ENCODE measurements at regions not wholly inside any gene's neighbourhood (a gene's known extent, or its start where the extent isn't known, plus 50 kb on each side); places are given as distances from the start of the nearest gene placed in this dataset.

- in situ Hi-C loops (cut with MboI; ENCODE audit: low pct_unique_long_range_greater_than_20kb, low sequenced_read_pairs, unreplicated experiment), result no loop called here
- no peak for TF ChIP-seq CTCF (IDR thresholded peaks at IDR 0.05; ENCODE audit: extremely low read depth, insufficient read depth, missing control alignments)
- DNase-seq (ENCODE audit: low spot score), result no peak
Observed at GRCh38 chr4:85298037-85298436, 176.9 kb upstream of the ARHGAP24 start.

DNA sequence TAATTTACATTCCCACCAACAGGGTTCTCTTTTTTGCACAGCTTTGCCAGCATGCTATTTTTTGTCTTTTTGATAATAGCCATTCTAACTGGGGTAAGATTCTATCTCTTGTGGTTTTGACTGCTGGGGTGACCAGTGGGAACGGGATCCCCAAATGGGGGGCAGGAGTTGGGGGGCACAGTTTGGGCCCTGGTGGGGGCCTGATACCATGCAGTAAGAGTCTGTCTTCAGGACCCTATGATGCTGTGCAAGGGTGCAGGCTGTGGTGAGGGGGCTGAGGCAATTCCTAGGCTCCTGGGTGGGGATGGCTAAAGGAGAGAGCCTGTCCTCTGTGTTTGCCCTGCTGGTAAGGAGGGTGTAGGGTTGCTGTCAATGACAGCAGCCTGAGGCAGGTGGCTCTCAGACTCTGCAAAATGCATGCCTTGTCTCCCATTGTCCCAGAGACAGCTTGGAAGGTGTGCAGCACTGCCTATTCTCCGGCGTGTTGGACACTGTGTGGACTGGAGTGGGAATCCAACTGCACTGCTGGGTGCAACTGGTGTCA, 172.7 kb upstream of the ARHGAP24 start:
- no peak for DNase-seq (ENCODE audit: low spot score)
- no peak for TF ChIP-seq CTCF (IDR thresholded peaks at IDR 0.05; ENCODE audit: extremely low read depth, insufficient read depth, missing control alignments)
- in situ Hi-C loops (cut with MboI; ENCODE audit: low pct_unique_long_range_greater_than_20kb, low sequenced_read_pairs, unreplicated experiment), result no loop called here

DNA sequence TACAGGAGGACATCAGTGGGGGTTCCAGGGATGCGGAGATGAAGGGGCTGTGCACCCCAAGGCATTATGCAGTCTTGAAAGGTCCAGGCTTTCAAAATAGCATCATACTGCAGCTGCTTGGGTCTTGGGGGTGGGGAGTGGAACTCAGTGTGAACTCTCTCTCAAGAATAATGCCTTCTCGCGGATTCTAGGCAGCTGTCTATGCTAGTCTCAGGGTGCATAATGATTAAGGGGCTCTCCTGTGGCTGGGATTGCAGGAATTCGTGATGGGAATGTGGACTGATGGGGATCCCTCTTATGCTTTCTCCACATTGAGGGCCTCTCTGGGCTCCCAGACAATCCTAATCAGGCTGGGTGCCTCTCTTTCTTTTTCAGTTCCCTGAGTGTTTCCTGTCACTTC, 172.2 kb upstream of the ARHGAP24 start:
- no peak for TF ChIP-seq CTCF (IDR thresholded peaks at IDR 0.05; ENCODE audit: extremely low read depth, insufficient read depth, missing control alignments)
- DNase-seq (ENCODE audit: low spot score), result no peak
- in situ Hi-C loops (cut with MboI; ENCODE audit: low pct_unique_long_range_greater_than_20kb, low sequenced_read_pairs, unreplicated experiment), result no loop called here

- no peak for TF ChIP-seq CTCF (IDR thresholded peaks at IDR 0.05; ENCODE audit: extremely low read depth, insufficient read depth, missing control alignments)
- in situ Hi-C loops (cut with MboI; ENCODE audit: low pct_unique_long_range_greater_than_20kb, low sequenced_read_pairs, unreplicated experiment), result no loop called here
- DNase-seq (ENCODE audit: low spot score), result no peak
Observed at GRCh38 chr4:85318415-85318814, 156.5 kb upstream of the ARHGAP24 start.

DNA sequence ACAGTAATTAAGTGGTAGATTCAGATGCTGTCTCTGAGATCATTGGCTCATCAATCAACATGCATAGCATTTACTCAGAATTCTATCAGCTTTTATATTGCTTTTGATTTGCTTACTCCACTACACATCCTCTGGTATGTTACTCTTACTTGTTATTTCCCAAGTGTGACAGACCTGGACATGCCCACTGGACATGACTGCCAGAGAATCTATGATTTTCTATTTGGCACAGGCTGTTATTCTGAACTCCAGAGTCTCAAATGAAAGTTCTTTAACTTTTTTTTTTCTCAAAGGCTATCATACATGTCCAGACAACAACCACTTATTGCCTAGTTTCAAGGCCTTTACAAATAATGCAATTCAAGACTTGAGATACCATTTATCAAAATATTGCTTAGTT, 116.1 kb upstream of the ARHGAP24 start:
- in situ Hi-C loops (cut with MboI; ENCODE audit: low pct_unique_long_range_greater_than_20kb, low sequenced_read_pairs, unreplicated experiment), result no loop called here
- DNase-seq (ENCODE audit: low spot score), result no peak
- TF ChIP-seq CTCF (IDR thresholded peaks at IDR 0.05; ENCODE audit: extremely low read depth, insufficient read depth, missing control alignments), result no peak

DNA sequence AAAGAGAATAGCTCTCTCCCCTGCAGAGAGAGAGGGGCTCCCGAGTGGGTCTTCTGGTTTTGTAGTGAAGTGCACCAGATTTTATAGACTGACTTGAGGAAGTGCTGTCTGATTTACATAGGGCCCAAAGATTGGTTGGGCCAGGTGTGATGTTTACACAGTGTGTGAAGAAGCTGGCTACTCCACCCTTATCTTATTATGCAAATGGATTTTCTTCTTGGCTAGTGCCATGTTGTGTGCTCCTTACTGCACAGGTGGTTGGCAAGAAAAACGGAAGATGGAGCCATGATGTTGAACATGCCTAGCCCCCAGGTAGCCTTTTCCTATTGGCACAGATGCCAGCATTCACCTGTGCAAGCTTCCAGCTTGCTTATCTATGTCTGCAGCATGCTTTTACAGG, 112.4 kb upstream of the ARHGAP24 start:
- no peak for DNase-seq (ENCODE audit: low spot score)
- in situ Hi-C loops (cut with MboI; ENCODE audit: low pct_unique_long_range_greater_than_20kb, low sequenced_read_pairs, unreplicated experiment), result no loop called here
- no peak for TF ChIP-seq CTCF (IDR thresholded peaks at IDR 0.05; ENCODE audit: extremely low read depth, insufficient read depth, missing control alignments)

DNA sequence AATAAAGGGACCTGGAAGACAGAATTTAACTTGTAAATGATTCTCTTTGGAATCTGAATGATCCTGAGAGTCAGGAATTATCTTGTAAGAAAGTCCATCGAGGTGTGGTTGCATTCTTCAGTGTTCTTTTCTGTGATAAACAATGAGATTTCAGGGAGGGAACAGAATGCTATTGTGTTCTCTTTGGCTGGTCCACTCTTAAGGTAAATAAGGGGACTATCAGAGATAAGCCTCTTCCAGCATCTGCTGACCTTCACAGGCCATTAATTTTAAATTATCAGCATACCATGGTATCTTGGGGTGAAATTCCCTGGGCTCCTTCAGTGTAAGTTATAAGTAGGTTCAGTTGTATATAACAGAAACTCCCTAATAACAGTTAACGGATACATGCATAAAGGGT, 107.1 kb upstream of the ARHGAP24 start:
- no peak for TF ChIP-seq CTCF (IDR thresholded peaks at IDR 0.05; ENCODE audit: extremely low read depth, insufficient read depth, missing control alignments)
- in situ Hi-C loops (cut with MboI; ENCODE audit: low pct_unique_long_range_greater_than_20kb, low sequenced_read_pairs, unreplicated experiment), result no loop called here
- no peak for DNase-seq (ENCODE audit: low spot score)

Measured in GM13977 (cell line).